Trophoblast cell (in vitro differentiated cells and primary cell): ENCODE measurements at regions not wholly inside any gene's neighbourhood (a gene's known extent, or its start where the extent isn't known, plus 50 kb on each side); places are given as distances from the start of the nearest gene placed in this dataset.

Experiments
- DNase-seq, 2 donors: peaks; one replicate each; pipeline ENCODE4 v3.0.0-alpha.2; 2016
- H2AFZ ChIP-seq: 2 replicates; pipeline ENCODE4 v1.6.1; 2013; ENCODE audit warnings: low read length, moderate library complexity, mild to moderate bottlenecking; ENCODE audit not compliant: insufficient read depth, poor library complexity
- H2AK5ac ChIP-seq: 2 replicates; pipeline ENCODE4 v1.6.1; 2013; ENCODE audit warnings: mild to moderate bottlenecking, low read length
- H2BK120ac ChIP-seq: 2 replicates; pipeline ENCODE4 v1.6.1; 2013; ENCODE audit warnings: low read length, mild to moderate bottlenecking, moderate library complexity; ENCODE audit not compliant: insufficient read depth, poor library complexity
- H2BK12ac ChIP-seq: 2 replicates; pipeline ENCODE4 v1.6.1; 2013; ENCODE audit warnings: mild to moderate bottlenecking, low read length, moderate library complexity
- H2BK5ac ChIP-seq: 2 replicates; pipeline ENCODE4 v1.6.1; 2013; ENCODE audit warnings: low read length, low read depth, moderate library complexity, mild to moderate bottlenecking; ENCODE audit not compliant: poor library complexity
- H3K14ac ChIP-seq: 2 replicates; pipeline ENCODE4 v1.6.1; 2013; ENCODE audit warnings: mild to moderate bottlenecking, low read length
- H3K18ac ChIP-seq: 2 replicates; pipeline ENCODE4 v1.6.1; 2013; ENCODE audit warnings: mild to moderate bottlenecking, low read length
- H3K23ac ChIP-seq: 2 replicates; pipeline ENCODE4 v1.6.1; 2013; ENCODE audit warnings: low read length
- H3K27ac ChIP-seq: 2 replicates; pipeline ENCODE4 v1.5.1; 2013; ENCODE audit warnings: low read depth, mild to moderate bottlenecking, inconsistent platforms, low read length, moderate library complexity
- H3K27me3 ChIP-seq: 2 replicates; pipeline ENCODE4 v1.6.1; 2013; ENCODE audit warnings: inconsistent platforms, mild to moderate bottlenecking, low read length, moderate library complexity; ENCODE audit not compliant: insufficient read depth
- H3K36me3 ChIP-seq, 2 experiments: 1 replicate in 1 of 2; 2 replicates in 1 of 2; pipeline ENCODE4 v1.6.1; 2013; ENCODE audit warnings: low read length in 2 of 2, mild to moderate bottlenecking in 2 of 2, moderate library complexity in 1 of 2; ENCODE audit not compliant: insufficient read depth in 2 of 2, control insufficient read depth in 1 of 2
- H3K4ac ChIP-seq: 2 replicates; pipeline ENCODE4 v1.6.1; 2013; ENCODE audit warnings: low read depth, mild to moderate bottlenecking, low read length, moderate library complexity
- H3K4me1 ChIP-seq, 2 experiments: 1 replicate in 1 of 2; 2 replicates in 1 of 2; pipeline ENCODE4 v1.6.1; 2013; ENCODE audit warnings: low read length in 2 of 2, mild to moderate bottlenecking in 2 of 2, moderate library complexity in 1 of 2; ENCODE audit not compliant: insufficient read depth in 2 of 2, control insufficient read depth in 1 of 2
- H3K4me2 ChIP-seq: 2 replicates; pipeline ENCODE4 v1.6.1; 2013; ENCODE audit warnings: inconsistent platforms, mild to moderate bottlenecking, low read length, moderate library complexity
- H3K4me3 ChIP-seq: 2 replicates; pipeline ENCODE4 v1.5.1; 2013; ENCODE audit warnings: mild to moderate bottlenecking, low read depth, low read length, inconsistent platforms
- H3K79me1 ChIP-seq: one replicate; pipeline ENCODE4 v1.6.1; 2013; ENCODE audit warnings: low read length
- H3K79me2 ChIP-seq: 2 replicates; pipeline ENCODE4 v1.6.1; 2013; ENCODE audit warnings: low read length, mild to moderate bottlenecking; ENCODE audit not compliant: control insufficient read depth, insufficient read depth, poor library complexity
- H3K9ac ChIP-seq: 2 replicates; pipeline ENCODE4 v1.6.1; 2013; ENCODE audit warnings: mild to moderate bottlenecking, low read length
- H3K9me3 ChIP-seq: 2 replicates; pipeline ENCODE4 v1.6.1; 2013; ENCODE audit warnings: low read depth, mild to moderate bottlenecking, control low read depth, inconsistent platforms, low read length; ENCODE audit not compliant: insufficient read depth
- H4K12ac ChIP-seq: 2 replicates; pipeline ENCODE4 v1.6.1; 2013; ENCODE audit warnings: low read depth, mild to moderate bottlenecking, low read length, moderate library complexity
- H4K8ac ChIP-seq: 2 replicates; pipeline ENCODE4 v1.6.1; 2013; ENCODE audit warnings: low read depth, mild to moderate bottlenecking, low read length, moderate library complexity
- H4K91ac ChIP-seq: one replicate; pipeline ENCODE4 v1.6.1; 2013; ENCODE audit warnings: low read depth, mild to moderate bottlenecking, low read length, moderate library complexity
- WGBS: extraction: QIAGEN DNeasy Blood & Tissue Kit; methylation state at CpG from one replicate; pipeline ENCODE4 v1.1.7; 2013; ENCODE audit warnings: missing lambda C conversion rate; ENCODE audit not compliant: insufficient read length, insufficient coverage; ENCODE audit errors: extremely low coverage; 5-methylcytosine and 5-hydroxymethylcytosine counted together

DNA sequence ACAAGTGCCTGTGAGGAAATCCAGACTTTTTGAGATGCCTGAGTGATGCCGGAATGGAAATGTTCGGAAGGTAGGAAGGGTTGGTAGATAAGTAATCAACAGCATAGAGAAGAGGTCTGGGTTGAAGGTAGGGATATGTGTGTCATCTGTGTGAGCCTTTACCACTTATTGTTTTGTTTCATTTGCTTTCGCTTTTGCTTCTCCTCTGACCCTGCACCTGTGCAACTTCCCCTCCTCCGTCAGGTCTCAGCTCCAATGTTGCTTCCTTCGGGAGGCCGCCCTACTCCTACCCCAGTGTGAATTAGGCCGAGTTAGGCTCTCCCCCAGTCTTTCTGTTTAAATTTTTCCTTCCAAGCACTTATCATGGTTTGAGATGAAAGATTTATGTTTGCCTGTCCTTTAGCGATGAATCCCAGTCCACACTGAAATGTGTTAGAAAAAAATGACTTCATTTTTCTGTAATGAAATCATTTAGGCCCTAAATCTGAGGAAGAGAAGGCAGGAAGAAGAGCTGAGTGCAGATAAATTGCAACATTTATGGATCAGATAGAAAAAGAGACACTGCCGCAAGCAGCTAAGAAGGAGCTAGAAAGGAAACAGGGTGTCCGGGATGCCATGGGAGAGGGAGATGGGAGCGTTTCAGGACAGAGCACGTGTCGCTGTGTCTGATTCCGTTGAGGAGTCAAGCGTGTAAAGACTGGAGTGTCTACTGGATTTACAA lies 139.6 kb upstream of the PELI1 start:
- H4K91ac ChIP-seq: peak overlapping the region; percentile 18
- no peaks in the 10 kb centered on the region for H3K36me3 ChIP-seq
- no peaks in the 10 kb centered on the region for H3K27me3 ChIP-seq
- H3K4me2 ChIP-seq: no peak overlapping the region
- H3K4me3 ChIP-seq: no peak overlapping the region
- H3K79me1 ChIP-seq: peaks cover 6% of the 10 kb centered on the region
- H4K8ac ChIP-seq: no peak overlapping the region
- H3K79me2 ChIP-seq: no peaks in the 10 kb centered on the region
- no peak overlapping the region for H3K4ac ChIP-seq
- H2AK5ac ChIP-seq: no peak overlapping the region
- H3K23ac ChIP-seq: no peak overlapping the region
- H3K9ac ChIP-seq: no peak overlapping the region
- H3K27ac ChIP-seq: no peak overlapping the region
- H3K9me3 ChIP-seq: no peaks in the 10 kb centered on the region
- H3K4me1 ChIP-seq: peaks cover 10 to 19% of the 10 kb centered on the region in 2 experiments
- H2AFZ ChIP-seq: no peak overlapping the region
- WGBS: 100% methylated on average over 1 of the region's 15 CpGs
- no peak overlapping the region for H2BK5ac ChIP-seq
- H3K18ac ChIP-seq: no peak overlapping the region
- H2BK12ac ChIP-seq: no peak overlapping the region
- H3K14ac ChIP-seq: no peak overlapping the region
- DNase-seq: peak; percentile 23 to 76
- no peak overlapping the region for H4K12ac ChIP-seq
- H2BK120ac ChIP-seq: no peak overlapping the region

GRCh38 chr2:64284751-64285150 lies 140.5 kb upstream of the PELI1 start:
- Histone ChIP-seq H2BK12ac (peak overlapping the region; percentile 7), H2BK5ac (no peak overlapping the region), H3K18ac (no peak overlapping the region), H3K4me1 (peaks cover 10 to 23% of the 10 kb centered on the region in 2 experiments), H2AFZ (no peak overlapping the region), H2AK5ac (no peak overlapping the region), H4K8ac (no peak overlapping the region), H2BK120ac (no peak overlapping the region), H3K4me2 (no peak overlapping the region), H3K79me1 (peaks cover 6% of the 10 kb centered on the region), H3K4me3 (no peak overlapping the region), H3K9me3 (no peaks in the 10 kb centered on the region), H3K36me3 (no peaks in the 10 kb centered on the region), H3K27ac (no peak overlapping the region), H3K14ac (no peak overlapping the region), H3K9ac (no peak overlapping the region), H3K4ac (no peak overlapping the region), H4K12ac (no peak overlapping the region), H3K23ac (no peak overlapping the region), H4K91ac (peak overlapping the region; percentile 22), H3K27me3 (no peaks in the 10 kb centered on the region), H3K79me2 (no peaks in the 10 kb centered on the region)
- no peak for DNase-seq
- WGBS: no CpG with 5 or more reads among the region's 3 CpGs

- no peak overlapping the region for H2BK120ac ChIP-seq
- no peak overlapping the region for H3K4me2 ChIP-seq
- no peak overlapping the region for H3K23ac ChIP-seq
- DNase-seq: no peak
- H3K27me3 ChIP-seq: no peaks in the 10 kb centered on the region
- no peak overlapping the region for H3K18ac ChIP-seq
- no peak overlapping the region for H4K8ac ChIP-seq
- H3K27ac ChIP-seq: peak overlapping the region; percentile 49
- H2AK5ac ChIP-seq: no peak overlapping the region
- no peak overlapping the region for H2AFZ ChIP-seq
- peak overlapping the region; percentile 34 for H2BK5ac ChIP-seq
- H3K79me2 ChIP-seq: no peaks in the 10 kb centered on the region
- no peak overlapping the region for H3K4ac ChIP-seq
- no peak overlapping the region for H3K14ac ChIP-seq
- no peak overlapping the region for H3K9ac ChIP-seq
- no CpG with 5 or more reads among the region's 5 CpGs for WGBS
- H4K91ac ChIP-seq: no peak overlapping the region
- peak overlapping the region; percentile 77 for H2BK12ac ChIP-seq
- H3K4me1 ChIP-seq: peaks cover 10 to 24% of the 10 kb centered on the region in 2 experiments
- peaks cover 6% of the 10 kb centered on the region for H3K79me1 ChIP-seq
- no peak overlapping the region for H3K4me3 ChIP-seq
- H3K36me3 ChIP-seq: no peaks in the 10 kb centered on the region
- H3K9me3 ChIP-seq: no peaks in the 10 kb centered on the region
- H4K12ac ChIP-seq: no peak overlapping the region
Measured at GRCh38 chr2:64287202-64287740, 143.1 kb upstream of the PELI1 start.

DNA sequence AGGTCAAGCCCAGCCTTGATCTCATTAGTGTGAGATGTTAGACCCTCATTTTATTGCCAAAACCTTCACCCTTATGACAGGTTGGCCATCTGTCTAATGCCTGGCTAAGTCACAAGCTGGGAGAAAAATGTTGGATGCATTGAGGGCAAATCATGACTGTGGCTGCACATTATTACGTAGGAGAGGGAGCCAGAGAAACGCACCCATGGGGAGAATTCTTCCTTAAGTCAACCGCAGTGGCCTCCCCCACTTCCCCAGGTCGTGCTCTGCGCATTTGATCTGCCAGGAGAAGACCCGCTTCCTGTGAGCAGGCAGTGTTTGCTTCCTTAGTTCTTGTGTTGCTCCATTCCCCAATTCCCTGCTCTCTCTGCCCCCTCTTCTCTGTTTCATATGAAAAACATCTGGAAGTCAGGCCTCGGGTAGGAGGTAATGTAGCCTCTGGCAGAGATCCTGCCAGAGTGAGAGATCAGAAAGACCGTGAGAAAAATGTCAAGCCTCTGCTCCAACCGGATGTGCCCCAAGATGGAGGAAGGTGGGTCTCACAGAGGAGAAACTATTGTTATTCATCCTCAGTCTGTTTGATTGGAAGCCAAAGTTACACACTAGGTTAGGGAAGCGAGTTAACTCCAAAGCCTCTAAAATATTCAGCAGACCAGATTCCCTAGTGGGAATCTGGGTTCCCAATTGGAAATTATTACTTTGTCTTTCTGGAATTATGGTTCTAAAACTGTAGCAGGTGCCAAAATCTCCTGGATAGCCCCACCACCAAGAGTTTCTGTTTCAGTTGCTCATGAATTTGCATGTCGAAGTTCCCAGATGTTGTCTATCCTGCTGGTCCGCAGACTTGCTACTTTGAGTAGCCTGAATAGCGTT lies 144.3 kb upstream of the PELI1 start:
- H3K18ac ChIP-seq: peak overlapping the region; percentile 53
- H2BK12ac ChIP-seq: peak overlapping the region; percentile 77
- no peaks in the 10 kb centered on the region for H3K27me3 ChIP-seq
- no peak overlapping the region for H4K12ac ChIP-seq
- no peaks in the 10 kb centered on the region for H3K79me2 ChIP-seq
- peak overlapping the region; percentile 63 for H4K91ac ChIP-seq
- no CpG with 5 or more reads among the region's 13 CpGs for WGBS
- H2BK5ac ChIP-seq: peak overlapping the region; percentile 51
- peak overlapping the region; percentile 49 for H3K4ac ChIP-seq
- H3K9ac ChIP-seq: no peak overlapping the region
- peak in 1 of 2 donors; percentile 21 for DNase-seq
- peaks cover 10 to 20% of the 10 kb centered on the region in 2 experiments for H3K4me1 ChIP-seq
- no peak overlapping the region for H3K4me2 ChIP-seq
- no peak overlapping the region for H3K4me3 ChIP-seq
- H3K23ac ChIP-seq: no peak overlapping the region
- peaks cover 4% of the 10 kb centered on the region for H3K79me1 ChIP-seq
- no peak overlapping the region for H2AFZ ChIP-seq
- H4K8ac ChIP-seq: no peak overlapping the region
- H3K9me3 ChIP-seq: no peaks in the 10 kb centered on the region
- H3K36me3 ChIP-seq: no peaks in the 10 kb centered on the region
- no peak overlapping the region for H3K27ac ChIP-seq
- peak overlapping the region; percentile 74 for H2BK120ac ChIP-seq
- H2AK5ac ChIP-seq: peak overlapping the region; percentile 71
- H3K14ac ChIP-seq: peak overlapping the region; percentile 49
